MM.1S (cell line): ENCODE measurements at regions not wholly inside any gene's neighbourhood (a gene's known extent, or its start where the extent isn't known, plus 50 kb on each side); places are given as distances from the start of the nearest gene placed in this dataset.

ENCODE experiments used
- DNase-seq: peaks from one replicate; pipeline ENCODE4 v3.0.0-alpha.2; 2015
- H2AFZ ChIP-seq: fragments of 300-600 bp; sonication (generic); 2 replicates; pipeline ENCODE4 v1.6.0; 2016; ENCODE audit warnings: antibody characterized with exemption, low read length
- H3F3A ChIP-seq: fragments of 300-600 bp; sonication (generic); 2 replicates; pipeline ENCODE4 v1.6.1; 2016; ENCODE audit warnings: mild to moderate bottlenecking, antibody characterized with exemption, low read length, moderate library complexity, mixed read lengths; ENCODE audit not compliant: insufficient read depth
- H3K27ac ChIP-seq: fragments of 300-600 bp; sonication (generic); 2 replicates; pipeline ENCODE4 v1.5.1; 2016; ENCODE audit warnings: mild to moderate bottlenecking, low read length
- H3K27me3 ChIP-seq: fragments of 300-600 bp; sonication (generic); replicated peaks from 2 replicates; pipeline ENCODE4 v1.6.0; 2016; ENCODE audit warnings: low read length; ENCODE audit not compliant: insufficient read depth
- H3K36me3 ChIP-seq: fragments of 300-600 bp; sonication (generic); replicated peaks from 2 replicates; pipeline ENCODE4 v1.6.1; 2016; ENCODE audit warnings: mild to moderate bottlenecking, low read length, mixed read lengths; ENCODE audit not compliant: insufficient read depth
- H3K4me1 ChIP-seq: fragments of 300-600 bp; sonication (generic); 2 replicates; pipeline ENCODE4 v1.6.1; 2016; ENCODE audit warnings: low read length, mixed read lengths
- H3K4me2 ChIP-seq: fragments of 300-600 bp; sonication (generic); 2 replicates; pipeline ENCODE4 v1.6.0; 2016; ENCODE audit warnings: low read depth, low read length
- H3K4me3 ChIP-seq: fragments of 300-600 bp; sonication (generic); 2 replicates; pipeline ENCODE4 v1.5.1; 2016; ENCODE audit warnings: low read length, mixed read lengths
- H3K79me2 ChIP-seq: fragments of 300-600 bp; sonication (generic); 2 replicates; pipeline ENCODE4 v1.6.1; 2016; ENCODE audit warnings: mixed run types, low read length, mixed read lengths
- H3K9ac ChIP-seq: fragments of 300-600 bp; sonication (generic); 2 replicates; pipeline ENCODE4 v1.6.1; 2016; ENCODE audit warnings: low read length, mixed read lengths
- H3K9me2 ChIP-seq: fragments of 300-600 bp; sonication (generic); replicated peaks from 2 replicates; pipeline ENCODE4 v1.6.1; 2016; ENCODE audit warnings: mild to moderate bottlenecking, low read length, mixed read lengths; ENCODE audit not compliant: insufficient read depth
- H3K9me3 ChIP-seq: fragments of 300-600 bp; sonication (generic); replicated peaks from 2 replicates; pipeline ENCODE4 v1.6.1; 2016; ENCODE audit warnings: mild to moderate bottlenecking, low read length, mixed read lengths; ENCODE audit not compliant: insufficient read depth
- H4K20me1 ChIP-seq: fragments of 300-600 bp; sonication (generic); 2 replicates; pipeline ENCODE4 v1.6.1; 2016; ENCODE audit warnings: mild to moderate bottlenecking, low read length, moderate library complexity, mixed read lengths; ENCODE audit not compliant: insufficient read depth
- CTCF ChIP-seq: fragments of 300-600 bp; sonication (generic); IDR thresholded peaks from 2 replicates; pipeline ENCODE4 v1.5.1; 2016; ENCODE audit warnings: antibody characterized with exemption, low read length, mixed read lengths
- EZH2 ChIP-seq: fragments of 300-600 bp; sonication (generic); optimal IDR thresholded peaks from 2 replicates; pipeline ENCODE3; 2017; ENCODE audit warnings: low read depth, mild to moderate bottlenecking, antibody characterized with exemption, low read length, mixed read lengths
- EZH2phosphoT487 ChIP-seq: fragments of 300-600 bp; sonication (generic); IDR thresholded peaks from 2 replicates; pipeline ENCODE4 v1.6.1; 2018; ENCODE audit warnings: antibody characterized with exemption, low read length

- H3K9me2 ChIP-seq: no peaks in the 10 kb centered on the region
- H2AFZ ChIP-seq: no peak overlapping the region
- H3K4me2 ChIP-seq: no peak overlapping the region
- no peaks in the 10 kb centered on the region for H3K9me3 ChIP-seq
- H3K27me3 ChIP-seq: no peaks in the 10 kb centered on the region
- no peak overlapping the region for H3K9ac ChIP-seq
- TF ChIP-seq EZH2phosphoT487: no peak
- no peak for TF ChIP-seq EZH2
- TF ChIP-seq CTCF: no peak
- DNase-seq: no peak
- no peaks in the 10 kb centered on the region for H3K79me2 ChIP-seq
- H3K27ac ChIP-seq: no peak overlapping the region
- H3K4me3 ChIP-seq: no peak overlapping the region
- H3K36me3 ChIP-seq: no peaks in the 10 kb centered on the region
- no peaks in the 10 kb centered on the region for H3F3A ChIP-seq
- no peaks in the 10 kb centered on the region for H3K4me1 ChIP-seq
- no peaks in the 10 kb centered on the region for H4K20me1 ChIP-seq
Observed at GRCh38 chr1:94593611-94594010, 52.1 kb upstream of the F3 start.

- H3K4me2 ChIP-seq: no peak overlapping the region
- H3K9me2 ChIP-seq: no peaks in the 10 kb centered on the region
- no peaks in the 10 kb centered on the region for H3K9me3 ChIP-seq
- H3F3A ChIP-seq: no peaks in the 10 kb centered on the region
- H3K36me3 ChIP-seq: no peaks in the 10 kb centered on the region
- H3K9ac ChIP-seq: no peak overlapping the region
- H3K27me3 ChIP-seq: no peaks in the 10 kb centered on the region
- no peak overlapping the region for H3K4me3 ChIP-seq
- DNase-seq: no peak
- no peaks in the 10 kb centered on the region for H4K20me1 ChIP-seq
- H3K4me1 ChIP-seq: no peaks in the 10 kb centered on the region
- TF ChIP-seq CTCF: no peak
- no peak for TF ChIP-seq EZH2phosphoT487
- no peaks in the 10 kb centered on the region for H3K79me2 ChIP-seq
- no peak overlapping the region for H3K27ac ChIP-seq
- no peak overlapping the region for H2AFZ ChIP-seq
Observed at GRCh38 chr1:94592571-94592920, 51.0 kb upstream of the F3 start.

GRCh38 chr1:94591823-94592570, 50.4 kb upstream of the F3 start:
- H2AFZ ChIP-seq: no peak overlapping the region
- H3K79me2 ChIP-seq: no peaks in the 10 kb centered on the region
- no peaks in the 10 kb centered on the region for H3K9me3 ChIP-seq

More at GRCh38 chr1:94591823-94592570, 50.4 kb upstream of the F3 start:
- Histone ChIP-seq H3K4me3 (no peak overlapping the region), H3K9ac (no peak overlapping the region), H3K36me3 (no peaks in the 10 kb centered on the region), H3K4me1 (no peaks in the 10 kb centered on the region), H3F3A (no peaks in the 10 kb centered on the region), H3K27ac (no peak overlapping the region), H3K4me2 (no peak overlapping the region), H3K27me3 (no peaks in the 10 kb centered on the region), H3K9me2 (no peaks in the 10 kb centered on the region), H4K20me1 (no peaks in the 10 kb centered on the region)
- no peak for DNase-seq
- no peak for TF ChIP-seq CTCF
- no peak for TF ChIP-seq EZH2
- no peak for TF ChIP-seq EZH2phosphoT487
